Renal pelvis (tissue), 1 donor: ENCODE measurements at regions not wholly inside any gene's neighbourhood (a gene's known extent, or its start where the extent isn't known, plus 50 kb on each side); places are given as distances from the start of the nearest gene placed in this dataset.
"Not testable (repeated sequence)": the region's sequence is repeated elsewhere in the genome, so short reads cannot be mapped to it uniquely, and the experiment has no call there.

Experiments
- DNase-seq: peaks from one replicate; pipeline ENCODE4 v3.0.0-alpha.2; 2013

DNA sequence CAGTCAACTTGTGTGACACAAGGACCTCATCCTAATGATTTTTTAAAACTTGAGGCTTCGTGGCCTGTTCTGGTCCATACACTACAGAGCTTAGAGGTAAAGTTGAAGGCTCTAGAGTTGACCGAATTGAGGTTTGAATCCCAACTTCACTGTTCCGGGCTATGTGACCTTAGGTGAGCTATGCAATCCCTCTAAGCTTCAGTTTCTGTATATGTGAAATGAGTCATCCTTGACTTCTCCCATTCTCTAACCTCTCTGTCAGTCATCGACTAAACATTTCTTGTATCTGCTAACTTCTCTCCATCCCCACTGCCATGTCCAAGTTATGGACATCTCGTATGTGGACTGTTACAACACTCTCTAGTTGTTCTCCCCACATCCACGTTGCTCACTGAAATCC lies 178.2 kb upstream of the TMEM45B start:
- DNase-seq, result no peak

DNA sequence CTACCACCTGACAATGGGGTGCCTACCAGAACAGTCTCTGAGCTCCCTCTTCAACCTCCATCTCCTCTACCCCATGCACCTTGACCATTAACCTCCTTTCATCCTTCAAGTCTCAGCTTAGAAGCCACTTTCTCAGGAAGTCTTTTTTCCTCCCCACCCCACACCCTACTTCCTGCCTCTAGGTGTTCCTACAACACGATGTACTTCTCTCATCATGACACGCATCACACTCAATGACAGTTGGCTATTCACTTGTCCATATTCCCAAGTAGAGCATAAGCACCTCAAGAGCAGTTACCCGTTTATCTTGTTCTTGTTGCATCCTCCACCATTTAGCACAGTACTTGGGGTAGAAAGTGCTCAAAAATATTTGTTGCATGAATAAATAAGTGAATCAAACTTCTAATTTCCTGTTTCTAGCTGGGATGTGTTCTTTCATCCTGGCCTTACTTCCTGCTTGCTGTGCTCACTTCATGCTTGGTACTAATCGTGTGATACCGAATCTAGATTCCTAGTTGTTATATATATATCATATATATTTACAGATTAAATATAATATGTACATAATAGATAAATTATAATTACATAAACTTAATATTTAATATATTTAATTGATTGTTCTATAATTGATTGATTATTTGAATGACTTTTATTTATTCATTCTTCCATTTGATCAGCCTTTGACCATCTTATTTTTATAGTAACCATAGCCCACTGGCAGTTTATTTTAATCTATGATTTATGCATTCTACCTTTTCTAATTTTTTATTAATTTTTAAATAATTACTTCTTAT lies 177.5 kb upstream of the TMEM45B start:
- DNase-seq, result no peak

DNA sequence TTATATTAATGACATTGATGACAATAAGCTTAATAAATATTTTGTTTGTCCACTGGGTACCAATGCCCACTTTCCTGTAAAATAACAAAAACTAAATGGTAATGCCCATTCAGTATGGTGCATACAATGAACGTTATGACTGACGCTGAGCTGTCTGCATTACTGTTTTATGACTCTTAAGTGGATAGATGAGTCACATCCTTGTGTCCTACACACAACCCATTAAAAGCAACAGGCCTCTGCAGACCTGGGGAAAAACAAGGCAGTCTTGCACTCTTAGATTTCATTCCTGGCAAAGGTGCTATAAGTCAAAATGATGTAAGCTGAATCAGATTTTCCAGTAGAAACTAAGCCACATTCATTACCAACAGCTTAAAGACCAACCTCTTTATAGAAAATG lies 176.3 kb upstream of the TMEM45B start:
- DNase-seq, result no peak

DNA sequence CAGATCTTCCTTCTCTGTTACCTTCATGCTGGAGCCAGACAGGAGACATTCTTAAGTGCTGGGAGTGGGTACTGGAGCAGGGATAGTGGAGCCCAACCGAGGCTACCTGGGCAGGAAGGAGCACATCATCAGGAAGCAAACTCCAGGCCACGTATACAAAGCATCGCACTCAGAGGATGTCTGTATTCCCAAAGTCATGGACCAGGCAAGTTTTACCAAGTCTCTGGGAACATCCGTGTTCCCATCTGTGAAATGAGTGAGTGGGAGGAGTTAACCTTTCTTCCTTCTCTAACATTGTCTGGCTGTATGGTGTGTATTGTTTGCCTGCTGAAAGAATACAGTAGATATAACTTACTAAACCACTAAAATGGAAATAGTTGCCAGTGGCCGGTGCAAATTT lies 175.0 kb upstream of the TMEM45B start:
- no peak for DNase-seq

DNA sequence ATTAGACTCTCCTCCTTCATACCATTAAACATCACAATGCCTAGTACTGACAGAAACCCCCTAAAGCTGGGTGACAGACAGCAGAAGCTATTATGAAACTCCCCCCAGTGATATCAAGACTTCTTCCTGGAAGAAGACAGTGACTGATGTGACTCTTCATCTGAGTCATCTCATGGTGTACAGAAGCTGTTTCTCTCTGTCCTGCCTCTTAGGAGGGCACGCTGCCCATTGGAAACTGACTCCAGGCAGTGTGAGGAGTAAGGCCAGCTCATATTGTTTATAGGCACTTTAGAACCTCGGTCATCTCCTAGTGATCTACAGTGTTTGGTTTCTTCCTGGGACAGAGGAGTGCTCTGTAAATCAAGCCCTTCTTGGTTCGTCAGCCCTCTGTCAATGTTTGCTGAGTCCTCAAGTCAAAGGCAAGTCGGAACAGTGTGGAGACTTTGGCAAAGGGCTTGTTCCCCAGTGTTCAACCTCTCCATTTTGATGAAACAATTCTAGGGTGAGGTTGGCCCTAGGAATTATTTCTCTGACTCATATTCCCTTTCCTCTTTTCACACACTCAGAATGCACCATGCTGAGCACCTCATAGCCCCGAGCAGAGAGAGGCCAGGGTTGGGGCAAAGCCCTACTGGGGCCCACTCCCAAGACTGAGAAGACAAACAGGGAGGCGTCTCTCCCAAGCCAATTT lies 172.5 kb upstream of the TMEM45B start:
- DNase-seq, result peak; percentile 3

DNA sequence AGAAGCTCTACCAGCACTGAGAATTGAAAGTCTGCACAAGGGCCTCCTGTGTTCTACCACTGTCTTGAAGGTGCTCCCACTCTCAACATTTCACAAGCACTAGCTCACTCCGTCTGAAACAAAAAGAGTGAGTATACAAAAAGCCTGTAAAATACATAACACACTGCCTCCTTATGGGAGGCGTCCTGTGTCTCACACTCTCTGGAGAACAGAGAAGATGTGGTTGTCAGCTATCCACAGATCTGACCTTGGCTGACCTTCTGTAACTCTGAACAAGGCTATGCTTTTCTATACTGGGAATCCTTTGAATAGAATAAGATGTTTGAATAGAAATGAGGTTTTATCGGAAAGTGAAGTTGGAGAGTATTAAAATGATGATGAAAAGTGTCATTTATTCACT lies 171.3 kb upstream of the TMEM45B start:
- no peak for DNase-seq

DNA sequence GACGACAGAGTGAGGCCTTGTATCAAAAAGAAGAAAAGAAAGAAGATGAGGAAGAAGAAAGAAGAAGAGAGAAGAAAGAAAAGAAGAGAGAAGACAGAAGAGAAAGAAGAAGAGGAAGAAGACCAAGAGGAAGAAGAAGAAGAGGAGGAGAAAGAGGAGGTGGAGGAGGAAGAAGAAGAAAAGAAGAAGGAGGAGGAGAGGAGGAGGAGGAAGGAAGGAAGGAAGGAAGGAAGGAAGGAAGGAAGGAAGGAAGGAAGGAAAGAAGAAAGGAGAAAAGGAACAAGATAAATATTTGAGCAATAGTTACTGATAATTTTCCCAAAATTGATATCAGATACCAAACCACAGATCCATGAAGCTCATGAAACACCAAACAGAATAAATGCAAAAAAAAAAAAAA lies 169.7 kb upstream of the TMEM45B start:
- DNase-seq, result no peak

DNA sequence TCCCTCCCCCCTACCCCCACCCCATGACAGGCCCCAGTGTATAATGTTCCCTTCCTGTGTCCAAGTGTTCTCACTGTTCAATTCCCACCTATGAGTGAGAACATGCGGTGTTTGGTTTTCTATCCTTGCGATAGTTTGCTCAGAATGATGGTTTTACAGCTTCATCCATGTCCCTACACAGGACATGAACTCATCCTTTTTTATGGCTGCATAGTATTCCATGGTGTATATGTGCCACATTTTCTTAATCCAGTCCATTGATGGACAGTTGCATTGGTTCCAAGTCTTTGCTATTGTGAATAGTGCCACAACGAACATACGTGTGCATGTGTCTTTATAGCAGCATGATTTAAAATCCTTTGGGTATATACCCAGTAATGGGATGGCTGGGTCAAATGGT lies 165.6 kb upstream of the TMEM45B start:
- not testable (repeated sequence) for DNase-seq

DNA sequence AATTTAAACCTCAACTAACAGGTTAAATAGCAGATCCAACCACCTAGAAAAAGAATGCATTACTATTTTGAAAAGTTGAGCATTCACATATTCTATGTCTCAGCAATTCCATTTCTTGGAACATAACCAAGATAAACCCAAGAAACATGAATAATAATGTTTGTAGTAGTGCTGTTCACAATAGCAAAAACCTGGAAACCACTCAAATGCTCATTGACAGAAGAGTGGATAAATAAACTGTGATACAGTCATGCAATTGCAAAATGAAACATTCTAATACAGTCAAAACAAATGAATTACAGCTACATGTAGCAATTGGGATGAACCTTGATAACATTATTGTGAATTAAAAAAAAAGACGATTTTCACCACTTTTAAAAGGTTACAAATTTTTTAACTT lies 162.8 kb upstream of the TMEM45B start:
- no peak for DNase-seq

DNA sequence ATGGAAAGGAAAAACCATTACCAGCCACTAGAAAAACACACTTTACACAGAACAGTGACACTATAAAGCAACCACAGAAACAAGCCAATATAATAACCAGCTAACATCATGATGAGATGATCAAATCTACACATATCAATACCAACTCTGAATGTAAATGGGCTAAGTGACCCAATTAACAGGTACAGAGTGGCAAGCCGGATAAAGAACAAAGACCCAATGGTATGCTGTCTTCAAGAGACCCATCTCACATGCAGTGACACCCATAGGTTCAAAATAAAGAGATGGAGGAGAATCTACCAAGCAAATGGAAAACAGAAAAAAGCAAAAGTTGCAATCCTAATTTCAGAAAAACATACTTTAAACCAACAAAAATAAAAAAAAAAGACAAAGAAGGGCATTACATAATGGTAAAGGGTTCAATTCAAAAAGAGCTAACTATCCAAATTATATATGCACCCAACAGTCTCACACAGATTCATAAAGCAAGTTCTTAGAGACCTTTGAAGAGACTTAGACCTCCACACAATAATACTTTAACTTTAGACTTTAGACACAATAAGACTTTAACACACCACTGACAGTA lies 160.3 kb upstream of the TMEM45B start:
- DNase-seq, result no peak

DNA sequence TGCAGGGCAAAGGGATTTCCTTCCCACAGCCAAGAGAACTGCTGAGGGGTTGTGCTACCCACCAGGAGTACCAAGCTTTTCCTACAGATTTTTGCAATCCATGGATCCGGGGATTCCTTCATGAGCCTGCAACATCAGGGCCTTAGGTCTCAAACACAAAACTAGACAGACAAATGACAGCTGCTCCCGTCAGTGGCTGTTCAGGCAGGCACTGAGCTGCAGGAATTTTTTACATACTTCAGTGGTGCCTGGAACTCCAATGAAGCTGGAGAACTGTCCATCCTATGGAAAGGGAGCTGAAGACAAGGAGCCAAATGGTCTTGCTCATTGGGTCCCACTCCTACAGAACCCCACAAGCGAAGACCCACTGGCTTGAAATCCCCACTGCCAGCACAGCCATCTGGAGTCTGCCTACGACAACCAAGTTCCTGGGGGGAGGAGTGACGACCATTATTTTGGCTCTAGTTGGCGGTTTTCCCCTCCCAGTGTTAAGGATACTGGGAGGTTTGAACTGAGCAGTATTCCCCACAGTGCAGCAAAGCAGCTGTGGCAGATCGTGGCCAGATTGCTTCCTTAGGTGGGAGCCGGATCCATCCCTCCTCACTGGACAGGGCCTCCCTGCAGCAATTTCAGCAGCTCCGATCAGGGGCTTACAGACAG lies 157.7 kb upstream of the TMEM45B start:
- DNase-seq, result peak; percentile 11

DNA sequence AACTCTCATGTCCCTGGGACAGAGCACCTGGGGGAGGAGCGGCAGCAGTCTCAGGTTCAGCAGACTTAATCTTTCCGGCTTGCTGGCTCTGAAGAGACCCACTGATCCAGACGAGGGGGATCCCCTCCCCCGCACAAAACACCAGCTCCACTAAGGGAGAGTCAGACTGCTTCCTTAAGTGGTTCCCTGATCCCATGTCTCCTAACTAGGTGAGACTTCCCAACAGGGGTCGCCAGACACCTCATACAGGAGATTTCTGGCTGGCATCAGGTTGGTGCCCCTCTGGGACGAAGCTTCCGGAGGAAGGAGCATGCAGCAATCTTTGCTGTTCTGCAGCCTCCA lies 157.2 kb upstream of the TMEM45B start:
- DNase-seq, result peak; percentile 47

DNA sequence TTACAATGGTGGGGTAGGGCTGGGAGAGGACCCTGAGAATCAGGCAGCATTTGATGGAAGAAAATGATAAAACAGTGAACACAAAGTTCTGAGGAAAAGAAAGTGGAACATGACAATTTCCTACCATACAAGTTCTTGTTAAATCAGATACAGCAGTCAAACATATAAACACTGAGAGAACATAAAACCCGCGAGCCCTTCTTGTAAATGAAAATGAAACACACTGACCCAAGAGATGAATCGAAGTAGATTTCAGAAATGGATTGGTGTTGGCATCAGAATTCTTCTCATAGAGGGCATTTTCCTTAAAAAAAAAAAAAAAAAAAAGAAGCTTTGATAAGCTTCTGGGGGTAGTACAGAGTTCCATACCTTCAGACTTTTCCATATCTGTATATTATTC lies 134.7 kb upstream of the TMEM45B start:
- no peak for DNase-seq

DNA sequence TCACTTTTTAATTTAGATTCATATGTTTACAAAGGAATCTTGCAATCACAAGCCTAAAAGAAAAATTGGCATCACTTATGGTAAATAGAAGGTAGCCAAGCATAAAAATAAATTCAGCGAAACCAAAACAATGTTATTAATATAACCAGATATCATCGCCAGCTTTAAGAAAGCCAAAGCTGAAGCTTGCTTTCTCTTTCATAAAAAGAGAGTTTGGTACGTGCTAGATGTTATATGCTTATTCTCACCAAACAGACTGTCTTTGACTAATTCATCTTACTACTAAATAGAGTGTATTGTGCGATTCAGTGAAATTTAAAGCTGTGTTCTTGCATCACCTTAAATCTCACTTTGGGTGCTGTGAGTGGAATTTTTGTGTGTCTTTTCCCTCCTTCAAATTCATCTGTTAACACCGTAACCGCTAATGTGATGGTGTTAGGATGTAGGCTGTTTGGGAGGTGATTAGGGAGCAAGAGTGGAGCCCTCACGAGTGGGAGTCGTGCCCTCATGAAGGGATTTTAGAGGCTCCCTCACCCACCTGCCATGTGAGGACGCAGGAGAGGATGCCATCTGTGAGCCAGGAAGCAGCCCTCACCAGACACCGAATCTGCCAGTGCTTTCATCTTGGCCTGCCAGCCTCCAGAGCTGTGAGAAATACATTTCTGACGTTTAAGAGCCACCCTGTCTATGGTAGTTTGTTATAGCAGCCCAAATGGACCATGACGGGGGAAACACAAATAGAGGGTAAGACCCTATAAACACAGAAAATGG lies 134.1 kb upstream of the TMEM45B start:
- DNase-seq, result no peak

DNA sequence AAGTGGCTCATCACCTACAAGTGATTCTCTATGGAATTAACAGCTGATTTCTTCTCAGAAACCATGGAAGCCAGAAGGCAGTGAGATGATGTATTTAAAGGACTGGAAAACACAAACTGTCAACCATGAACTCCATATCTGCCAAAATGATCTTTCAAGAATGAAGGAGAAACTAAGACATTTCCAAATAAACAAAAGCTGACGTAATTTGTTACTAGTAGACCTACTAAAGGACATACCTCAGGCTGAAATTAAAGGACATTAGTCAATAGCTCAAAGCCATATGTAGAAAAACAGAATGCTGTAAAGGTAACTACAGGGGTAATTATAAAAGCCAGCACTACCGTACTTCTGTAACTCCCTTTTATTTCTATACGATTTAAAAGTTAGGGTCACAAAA lies 129.4 kb upstream of the TMEM45B start:
- DNase-seq, result no peak

DNA sequence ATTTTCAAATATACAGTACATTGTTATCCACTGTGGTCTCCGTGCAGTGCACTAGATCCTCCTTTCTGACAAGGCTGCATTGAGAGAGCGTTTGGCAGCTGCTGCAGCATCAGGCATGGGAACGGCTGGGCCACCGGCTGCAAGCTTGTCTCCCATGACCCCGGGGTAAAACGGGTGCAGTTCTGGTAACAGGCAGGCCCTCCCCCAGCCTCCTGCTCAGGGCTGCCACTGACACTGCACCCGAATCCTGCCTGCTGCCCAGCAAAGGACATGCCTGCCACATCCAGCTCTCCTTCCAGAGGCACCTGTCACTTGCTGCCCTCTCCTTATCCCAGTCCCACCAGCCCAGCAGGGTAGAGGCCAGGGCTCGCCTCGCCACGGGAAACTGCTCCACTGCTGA lies 124.5 kb upstream of the TMEM45B start:
- DNase-seq, result no peak

DNA sequence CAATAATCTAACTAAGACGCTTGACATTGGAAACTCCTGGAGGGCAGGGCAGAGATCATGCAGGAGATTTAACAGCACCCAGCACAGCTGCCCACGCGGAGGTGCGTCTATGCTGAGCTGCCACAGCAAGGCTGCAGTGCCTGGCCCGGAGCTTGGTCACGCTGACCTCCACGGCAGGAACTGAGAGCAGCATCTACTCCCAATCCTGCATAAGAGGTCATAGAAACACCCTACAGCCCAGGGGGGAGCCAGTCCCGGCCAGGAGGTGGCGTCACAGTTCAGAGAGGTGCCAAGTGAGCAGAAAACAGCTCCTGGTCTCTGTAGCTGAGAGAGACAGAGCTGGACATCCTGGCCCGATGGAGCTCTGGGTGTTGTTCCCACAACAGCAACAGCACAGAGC lies 121.1 kb upstream of the TMEM45B start:
- no peak for DNase-seq

DNA sequence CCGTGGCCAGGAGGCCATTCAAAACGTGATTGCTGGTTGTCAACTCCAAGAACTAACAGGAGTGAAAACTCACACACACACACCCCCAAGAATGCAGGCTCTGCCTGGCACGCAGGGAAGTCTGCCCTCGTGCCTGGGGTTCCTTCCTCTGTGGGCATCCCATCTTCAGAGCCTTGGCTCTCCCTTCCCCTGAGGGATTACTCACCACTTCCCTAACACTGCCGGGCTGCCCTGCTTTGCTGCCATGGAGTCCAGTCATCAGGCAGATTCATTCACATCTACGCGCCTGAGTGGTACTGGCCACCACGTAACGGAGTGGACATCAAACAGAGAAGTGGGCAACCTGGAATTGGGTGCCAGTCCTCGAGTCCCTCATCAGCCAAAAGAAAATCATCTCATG lies 120.7 kb upstream of the TMEM45B start:
- DNase-seq, result no peak

DNA sequence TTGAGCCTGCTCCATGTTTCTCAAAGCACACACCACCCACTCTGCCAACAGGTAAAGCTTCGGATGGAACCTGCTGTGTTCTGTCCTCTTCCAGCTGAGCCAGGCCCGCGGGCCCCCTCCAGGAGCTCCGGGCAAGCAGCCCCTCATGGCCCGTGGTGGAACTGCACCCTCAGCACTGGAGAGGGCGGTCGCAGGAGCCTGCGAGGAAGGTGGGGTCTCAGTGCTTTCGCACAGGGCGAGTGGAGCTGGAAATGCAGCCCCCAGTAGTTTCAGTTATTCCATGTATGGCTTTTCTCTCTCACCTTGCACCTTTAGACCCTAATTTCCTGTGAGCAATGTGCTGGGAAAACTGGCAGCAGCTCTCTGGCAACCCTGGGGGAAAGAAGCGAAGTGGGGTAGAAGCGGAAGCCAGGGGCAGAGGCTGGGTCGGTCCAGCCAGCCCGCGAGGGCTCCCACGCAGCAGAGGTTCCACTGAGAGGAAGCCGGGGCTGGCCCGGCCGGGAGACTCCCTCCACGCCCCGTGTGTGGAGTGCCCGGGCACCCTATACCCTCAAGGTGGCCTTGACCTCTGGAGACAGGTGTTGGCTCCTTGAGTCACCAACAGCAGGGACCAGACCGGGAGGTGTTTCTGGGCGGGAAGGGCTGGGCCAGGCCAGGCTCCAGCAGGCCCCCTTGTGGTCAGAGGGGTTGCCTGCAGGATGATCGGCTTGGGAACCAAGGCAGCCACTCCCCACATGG lies 119.9 kb upstream of the TMEM45B start:
- peak; percentile 65 for DNase-seq

DNA sequence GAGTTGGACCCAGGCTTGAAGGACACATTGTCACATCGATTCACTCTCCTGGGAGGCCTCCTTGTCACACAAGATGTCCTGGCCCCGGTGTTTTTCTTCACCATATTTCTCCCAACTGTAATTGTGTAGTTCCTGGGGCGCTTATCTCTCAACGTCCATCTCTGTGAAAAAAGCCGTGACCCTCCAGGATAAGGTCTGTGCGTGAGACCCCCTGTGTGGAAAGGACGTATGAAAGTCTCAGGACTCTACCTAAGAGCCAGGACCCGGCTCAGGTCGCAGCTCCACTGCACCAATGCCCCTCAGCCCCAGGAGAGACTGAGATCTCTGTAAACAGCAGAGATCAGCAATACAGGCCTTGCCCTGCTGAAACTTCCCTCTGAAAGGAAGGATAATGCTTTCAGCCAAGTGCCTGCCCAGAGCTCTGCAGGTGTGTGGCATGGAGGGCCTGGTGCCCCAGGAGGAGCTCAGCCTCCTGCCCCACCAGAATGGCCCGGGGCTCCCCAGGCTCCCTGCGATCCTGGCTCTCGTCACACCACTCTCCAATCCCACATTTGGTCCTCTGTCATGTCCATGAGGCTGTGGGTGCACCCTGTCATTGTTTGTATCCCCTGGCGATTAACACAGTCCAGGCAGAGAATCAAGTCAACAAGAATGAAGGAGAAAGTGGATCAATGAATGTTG lies 119.2 kb upstream of the TMEM45B start:
- DNase-seq, result no peak

DNA sequence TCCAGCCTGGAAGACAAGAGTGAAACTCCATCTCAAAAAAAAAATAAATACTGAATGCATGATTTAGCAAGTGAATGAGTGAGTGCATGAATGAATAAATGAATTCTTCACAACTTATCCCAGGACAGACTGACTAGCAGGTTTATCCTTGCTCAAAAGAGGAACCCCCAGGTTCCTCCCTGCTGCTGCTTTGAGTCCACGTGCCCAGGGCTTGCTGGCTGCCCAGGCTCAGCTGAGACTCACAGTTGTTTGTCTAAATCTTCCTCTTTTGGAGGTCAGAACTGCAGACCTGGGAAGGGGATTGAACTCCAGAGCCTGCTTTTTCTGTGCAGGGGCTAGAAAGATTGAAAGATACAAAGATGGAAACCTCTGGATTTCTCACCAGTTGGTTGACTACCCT lies 117.4 kb upstream of the TMEM45B start:
- no peak for DNase-seq
